Stomach (tissue), 4 donors: ENCODE measurements at regions not wholly inside any gene's neighbourhood (a gene's known extent, or its start where the extent isn't known, plus 50 kb on each side); places are given as distances from the start of the nearest gene placed in this dataset.

Source experiments
- CTCF ChIP-seq, 7 experiments: fragments of 450-650 bp in 4 of 7; fragments of 200-600 bp in 3 of 7; sonication (generic) in 3 of 7; IDR thresholded peaks; one replicate each; pipeline ENCODE4 v1.5.1; 2016 to 2019; ENCODE audit warnings: antibody characterized with exemption in 7 of 7, control low read depth in 2 of 7, mild to moderate bottlenecking in 1 of 7
- POLR2A ChIP-seq, 4 donors: fragments of 450-650 bp; IDR thresholded peaks; one replicate each; pipeline ENCODE4 v1.6.1; 2016; ENCODE audit warnings: antibody characterized with exemption in 4 of 4, control low read depth in 2 of 4, mild to moderate bottlenecking in 1 of 4, moderate library complexity in 1 of 4

GRCh38 chr3:13703071-13703470 lies 154.1 kb downstream of the FBLN2 start:
- TF ChIP-seq CTCF (IDR thresholded peaks at IDR 0.05) (no peak), POLR2A (IDR thresholded peaks at IDR 0.05) (no peak)
